RWPE1 (cell line): ENCODE measurements at regions not wholly inside any gene's neighbourhood (a gene's known extent, or its start where the extent isn't known, plus 50 kb on each side); places are given as distances from the start of the nearest gene placed in this dataset.

ENCODE experiments used
- CTCF ChIA-PET: fragments of 350-600 bp; sonication (Branson Sonifier 250); formaldehyde crosslinking; extraction: SDS; loops from one replicate; lab custom pipeline; 2021; lab: Yijun Ruan, JAX
- POLR2A ChIA-PET: fragments of 400-600 bp; formaldehyde crosslinking; extraction: SDS; loops from one replicate; lab custom pipeline; 2020; ENCODE audit warnings: antibody characterized with exemption; ENCODE audit not compliant: low non-redundant PET; lab: Yijun Ruan, JAX
- DNase-seq: peaks from one replicate; pipeline ENCODE4 v3.0.0; 2012; ENCODE audit warnings: low spot score
- H3K27ac ChIP-seq: fragments of 450-650 bp; 2 replicates; pipeline ENCODE4 v1.5.1; 2017
- CTCF ChIP-seq: fragments of 450-650 bp; conservative IDR thresholded peaks from 2 replicates; pipeline ENCODE4 v1.5.1; 2017; ENCODE audit warnings: low read depth, mild to moderate bottlenecking

GRCh38 chr9:107079589-107079988, 203.5 kb upstream of the RAD23B start:
- DNase-seq: no peak
- H3K27ac ChIP-seq: no peak overlapping the region
- CTCF ChIA-PET: no interaction called here
- POLR2A ChIA-PET: no interaction called here
- no peak for TF ChIP-seq CTCF

GRCh38 chr9:107080130-107080529, 202.9 kb upstream of the RAD23B start:
- POLR2A ChIA-PET: no interaction called here
- CTCF ChIA-PET: no interaction called here
- no peak for DNase-seq
- no peak for TF ChIP-seq CTCF
- no peak overlapping the region for H3K27ac ChIP-seq

GRCh38 chr9:107086460-107086859, 196.6 kb upstream of the RAD23B start:
- DNase-seq: no peak
- ChIA-PET CTCF (interaction anchor here (0.7 kb wide), 1 partner anchor 201 kb away, joined by 4 read pairs; no protein-coding TSS in a partner anchor), POLR2A (no interaction called here)
- TF ChIP-seq CTCF: no peak
- no peak overlapping the region for H3K27ac ChIP-seq

- no peak for DNase-seq
- TF ChIP-seq CTCF: no peak
- ChIA-PET CTCF (no interaction called here), POLR2A (no interaction called here)
- H3K27ac ChIP-seq: no peak overlapping the region
These were observed 195.9 kb upstream of the RAD23B start for GRCh38 chr9:107087222-107087621.

GRCh38 chr9:107090218-107090617, 192.9 kb upstream of the RAD23B start:
- no peak for DNase-seq
- CTCF ChIA-PET: no interaction called here
- no peak for TF ChIP-seq CTCF
- H3K27ac ChIP-seq: no peak overlapping the region
- POLR2A ChIA-PET: no interaction called here

- H3K27ac ChIP-seq: no peak overlapping the region
- no peak for DNase-seq
- TF ChIP-seq CTCF: no peak
- ChIA-PET POLR2A (no interaction called here), CTCF (interaction anchor here (0.6 kb wide), 1 partner anchor 70 kb away, joined by 4 read pairs; no protein-coding TSS in a partner anchor)
These were observed 189.6 kb upstream of the RAD23B start for GRCh38 chr9:107093365-107094060.
